ENCODE measurements at regions not wholly inside any gene's neighbourhood (a gene's known extent, or its start where the extent isn't known, plus 50 kb on each side); places are given as distances from the start of the nearest gene placed in this dataset.

GRCh38 chr2:204033611-204034495 is 97.3 kb downstream of the ICOS start:
- no peaks in the 10 kb centered on the region for H3K36me3 ChIP-seq
- no peaks in the 10 kb centered on the region for H3K4me1 ChIP-seq
- DNase-seq (ENCODE audit: low spot score in 2 of 2), result no peak
- no peaks in the 10 kb centered on the region for H3K9me3 ChIP-seq
- H3K27me3 ChIP-seq, result no peaks in the 10 kb centered on the region
- H3K4me3 ChIP-seq, result no peak overlapping the region
- H3K27ac ChIP-seq, result no peak overlapping the region
- no peak for TF ChIP-seq EP300 (IDR thresholded peaks at IDR 0.05)
- TF ChIP-seq POLR2A (IDR thresholded peaks at IDR 0.05), result no peak
- no peak for TF ChIP-seq CTCF (IDR thresholded peaks at IDR 0.05)
- WGBS, 2 donors, result 90 to 94% methylated on average over 8 of the region's 8 CpGs

- 85 to 87% methylated on average over 4 of the region's 4 CpGs for whole genome bisulfite sequencing, 2 donors
- H3K36me3 ChIP-seq, result no peaks in the 10 kb centered on the region
Measured at GRCh38 chr2:204036706-204037105, 100.1 kb downstream of the ICOS start.

GRCh38 chr2:204037286-204037685 is 100.7 kb downstream of the ICOS start:
- 47 to 49% methylated on average over 2 of the region's 2 CpGs for WGBS, 2 donors
- DNase-seq (ENCODE audit: low spot score in 2 of 2), result no peak
- no peak overlapping the region for H3K4me3 ChIP-seq
- no peak overlapping the region for H3K27ac ChIP-seq
- no peaks in the 10 kb centered on the region for H3K4me1 ChIP-seq
- no peaks in the 10 kb centered on the region for H3K36me3 ChIP-seq
- no peaks in the 10 kb centered on the region for H3K27me3 ChIP-seq
- peaks cover 0 to 4% (median 0%) of the 10 kb centered on the region in 4 donors for H3K9me3 ChIP-seq
- no peak for TF ChIP-seq CTCF (IDR thresholded peaks at IDR 0.05)
- no peak for TF ChIP-seq POLR2A (IDR thresholded peaks at IDR 0.05)
- TF ChIP-seq EP300 (IDR thresholded peaks at IDR 0.05), result no peak

More at GRCh38 chr2:204036706-204037105, 100.1 kb downstream of the ICOS start:
- Histone ChIP-seq H3K4me3 (no peak overlapping the region), H3K27me3 (no peaks in the 10 kb centered on the region), H3K9me3 (no peaks in the 10 kb centered on the region), H3K4me1 (no peaks in the 10 kb centered on the region), H3K27ac (no peak overlapping the region)
- TF ChIP-seq POLR2A (IDR thresholded peaks at IDR 0.05) (no peak), EP300 (IDR thresholded peaks at IDR 0.05) (no peak), CTCF (IDR thresholded peaks at IDR 0.05) (no peak)
- DNase-seq (ENCODE audit: low spot score in 2 of 2), result no peak

GRCh38 chr2:204039298-204039838 is 102.8 kb downstream of the ICOS start:
- no peaks in the 10 kb centered on the region for H3K27me3 ChIP-seq
- H3K27ac ChIP-seq, result no peak overlapping the region
- no peaks in the 10 kb centered on the region for H3K4me1 ChIP-seq
- peaks cover 0 to 4% (median 0%) of the 10 kb centered on the region in 4 donors for H3K9me3 ChIP-seq
- no peak overlapping the region for H3K4me3 ChIP-seq
- TF ChIP-seq EP300 (IDR thresholded peaks at IDR 0.05) (no peak), POLR2A (IDR thresholded peaks at IDR 0.05) (no peak), CTCF (IDR thresholded peaks at IDR 0.05) (no peak)
- no peak for DNase-seq (ENCODE audit: low spot score in 2 of 2)
- 65 to 67% methylated on average over 3 of the region's 3 CpGs for WGBS, 2 donors
- no peaks in the 10 kb centered on the region for H3K36me3 ChIP-seq

- no peaks in the 10 kb centered on the region for H3K36me3 ChIP-seq
- H3K27me3 ChIP-seq, result no peaks in the 10 kb centered on the region
- TF ChIP-seq CTCF (IDR thresholded peaks at IDR 0.05) (no peak), EP300 (IDR thresholded peaks at IDR 0.05) (no peak), POLR2A (IDR thresholded peaks at IDR 0.05) (no peak)
- WGBS, 2 donors, result 76% methylated on average over 3 of the region's 3 CpGs
- no peaks in the 10 kb centered on the region for H3K4me1 ChIP-seq
- H3K4me3 ChIP-seq, result no peak overlapping the region
- no peak overlapping the region for H3K27ac ChIP-seq
- no peak for DNase-seq (ENCODE audit: low spot score in 2 of 2)
- H3K9me3 ChIP-seq, result peaks cover 0 to 4% (median 0%) of the 10 kb centered on the region in 4 donors
Measured at GRCh38 chr2:204040016-204040415, 103.5 kb downstream of the ICOS start.
